Hepatocyte (in vitro differentiated cells): ENCODE measurements at regions not wholly inside any gene's neighbourhood (a gene's known extent, or its start where the extent isn't known, plus 50 kb on each side); places are given as distances from the start of the nearest gene placed in this dataset.

Source experiments
- CTCF ChIP-seq: fragments of 200-600 bp; sonication (generic); IDR thresholded peaks from 2 replicates; pipeline ENCODE4 v1.5.1; 2016; ENCODE audit warnings: antibody characterized with exemption, mild to moderate bottlenecking; ENCODE audit not compliant: poor library complexity
- EZH2 ChIP-seq: fragments of 200-600 bp; sonication (generic); IDR thresholded peaks from 2 replicates; pipeline ENCODE4 v1.6.1; 2016; ENCODE audit warnings: antibody characterized with exemption, mild to moderate bottlenecking, borderline replicate concordance

DNA sequence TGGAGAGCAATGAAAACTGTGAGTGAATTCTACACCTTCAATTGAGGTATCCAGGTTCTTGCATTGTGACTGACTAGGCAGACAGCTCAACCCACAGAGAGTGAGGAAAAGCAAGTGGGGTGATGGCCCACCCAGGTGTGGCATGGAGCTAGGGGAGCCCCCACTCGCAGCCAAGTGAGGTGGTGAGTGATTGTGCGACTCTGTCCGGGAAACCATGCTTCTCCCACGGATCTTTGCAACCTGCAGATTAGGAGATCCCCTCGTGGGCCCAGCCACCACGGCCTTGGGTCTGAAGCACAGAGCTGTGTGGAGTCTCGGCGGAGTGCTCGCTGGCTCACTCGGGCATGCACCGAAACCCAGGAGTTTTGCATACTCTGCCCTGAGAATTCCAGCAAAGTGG, 120.1 kb downstream of the ALG10 start:
- TF ChIP-seq CTCF (no peak), EZH2 (no peak)
